Panc1 (cell line): ENCODE measurements at regions not wholly inside any gene's neighbourhood (a gene's known extent, or its start where the extent isn't known, plus 50 kb on each side); places are given as distances from the start of the nearest gene placed in this dataset.

Experiments used
- ATAC-seq: fragments of 200-7000 bp; cut with Tn5 transposase; 2 replicates; pipeline ENCODE4 v1.9.1; 2020; ENCODE audit warnings: mild to moderate bottlenecking, moderate library complexity
- BruUV-seq: library from RNA; stranded (reverse); fragments of 400-500 nt; replicated peaks from 2 replicates; lab custom pipeline; 2021; lab: Mats Ljungman, UMichigan
- CTCF ChIA-PET: fragments of 300-600 bp; sonication (Branson Sonifier 250); formaldehyde crosslinking; loops from one replicate; lab custom pipeline; 2022; ENCODE audit warnings: antibody characterized with exemption; lab: Charles Lee
- POLR2A ChIA-PET: fragments of 300-600 bp; sonication (Branson Sonifier 250); formaldehyde crosslinking; loops from one replicate; lab custom pipeline; 2022; ENCODE audit warnings: antibody characterized with exemption; lab: Charles Lee
- DNase-seq: peaks from one replicate; pipeline ENCODE4 v3.0.0-alpha.2; 2010; ENCODE audit warnings: low read depth, low spot score
- H3K27ac ChIP-seq: 2 replicates; pipeline ENCODE4 v1.5.1; 2011; ENCODE audit warnings: mild to moderate bottlenecking, low read length, inconsistent platforms
- H3K27me3 ChIP-seq: fragments of 200-500 bp; sonication (Bioruptor generic); 2 replicates; pipeline ENCODE4 v1.6.0; 2014; ENCODE audit warnings: low read length, inconsistent platforms; ENCODE audit not compliant: control insufficient read depth, insufficient read depth
- H3K36me3 ChIP-seq: fragments of 200-500 bp; sonication (Bioruptor generic); 2 replicates; pipeline ENCODE4 v1.5.1; 2014; ENCODE audit warnings: inconsistent platforms, mild to moderate bottlenecking, low read length, moderate library complexity; ENCODE audit not compliant: control insufficient read depth, insufficient read depth
- H3K4me1 ChIP-seq: 2 replicates; pipeline ENCODE4 v1.5.1; 2011; ENCODE audit warnings: inconsistent platforms, mild to moderate bottlenecking, low read length, moderate library complexity; ENCODE audit not compliant: control insufficient read depth, insufficient read depth
- H3K4me3 ChIP-seq, 2 experiments: 2 replicates each; pipeline ENCODE4 v1.5.1; 2011 to 2012; ENCODE audit warnings: low read depth in 2 of 2, low read length in 2 of 2, mild to moderate bottlenecking in 2 of 2, inconsistent platforms in 1 of 2, moderate library complexity in 1 of 2
- H3K9me3 ChIP-seq: fragments of 200-500 bp; sonication (Bioruptor generic); 2 replicates; pipeline ENCODE4 v1.5.1; 2014; ENCODE audit warnings: low read depth, mild to moderate bottlenecking, inconsistent platforms, low read length, moderate library complexity; ENCODE audit not compliant: control insufficient read depth, insufficient read depth
- POLR2AphosphoS5 ChIP-seq: IDR thresholded peaks from 2 replicates; pipeline ENCODE4 v1.6.1; 2012; ENCODE audit warnings: mild to moderate bottlenecking, low read depth, low read length, moderate library complexity
- SIN3A ChIP-seq: IDR thresholded peaks from 2 replicates; pipeline ENCODE4 v1.6.1; 2012; ENCODE audit warnings: low read depth, mild to moderate bottlenecking, low read length, moderate library complexity, borderline replicate concordance; ENCODE audit not compliant: insufficient read depth
- TCF7L2 ChIP-seq: IDR thresholded peaks from 2 replicates; pipeline ENCODE4 v1.6.1; 2011; ENCODE audit warnings: mild to moderate bottlenecking, low read depth, low read length, inconsistent platforms
- in situ Hi-C: cut with HindIII; loops from 2 replicates; pipeline ENCODE4 v1.10.0; 2016; ENCODE audit warnings: low sequenced_read_pairs, low pct_unique_long_range_greater_than_20kb
- intact Hi-C: fragments of 100-400 bp; cut with micrococcal nuclease; formaldehyde crosslinking; loops from one replicate; pipeline ENCODE4 v1.10.0; 2022; ENCODE audit not compliant: unreplicated experiment
- TF ChIP-seq, protein P1 (sequence below), 2 experiments: IDR thresholded peaks; 2 replicates each; pipeline ENCODE4 v1.6.1; 2011 to 2012; ENCODE audit warnings: low read depth in 2 of 2, control low read depth in 1 of 2, low read length in 1 of 2, mild to moderate bottlenecking in 1 of 2, moderate library complexity in 1 of 2; ENCODE audit not compliant: insufficient read depth in 1 of 2
- TF ChIP-seq, protein P2 (sequence below): fragments of 450-650 bp; IDR thresholded peaks from 2 replicates; pipeline ENCODE4 v1.5.1; 2017; ENCODE audit warnings: mild to moderate bottlenecking

- H3K27ac ChIP-seq: no peak overlapping the region
- POLR2A ChIA-PET: no interaction called here
- in situ Hi-C loops: no loop called here
- H3K36me3 ChIP-seq: no peaks in the 10 kb centered on the region
- H3K9me3 ChIP-seq: no peaks in the 10 kb centered on the region
- ATAC-seq (no peak), DNase-seq (no peak)
- H3K4me3 ChIP-seq: no peak overlapping the region
- BruUV-seq: no TSS peak
- H3K27me3 ChIP-seq: no peaks in the 10 kb centered on the region
- intact Hi-C loops: no loop called here
- H3K4me1 ChIP-seq: no peaks in the 10 kb centered on the region
- TF ChIP-seq POLR2AphosphoS5: no peak
- TF ChIP-seq TCF7L2: no peak
- TF ChIP-seq, protein P1, sequence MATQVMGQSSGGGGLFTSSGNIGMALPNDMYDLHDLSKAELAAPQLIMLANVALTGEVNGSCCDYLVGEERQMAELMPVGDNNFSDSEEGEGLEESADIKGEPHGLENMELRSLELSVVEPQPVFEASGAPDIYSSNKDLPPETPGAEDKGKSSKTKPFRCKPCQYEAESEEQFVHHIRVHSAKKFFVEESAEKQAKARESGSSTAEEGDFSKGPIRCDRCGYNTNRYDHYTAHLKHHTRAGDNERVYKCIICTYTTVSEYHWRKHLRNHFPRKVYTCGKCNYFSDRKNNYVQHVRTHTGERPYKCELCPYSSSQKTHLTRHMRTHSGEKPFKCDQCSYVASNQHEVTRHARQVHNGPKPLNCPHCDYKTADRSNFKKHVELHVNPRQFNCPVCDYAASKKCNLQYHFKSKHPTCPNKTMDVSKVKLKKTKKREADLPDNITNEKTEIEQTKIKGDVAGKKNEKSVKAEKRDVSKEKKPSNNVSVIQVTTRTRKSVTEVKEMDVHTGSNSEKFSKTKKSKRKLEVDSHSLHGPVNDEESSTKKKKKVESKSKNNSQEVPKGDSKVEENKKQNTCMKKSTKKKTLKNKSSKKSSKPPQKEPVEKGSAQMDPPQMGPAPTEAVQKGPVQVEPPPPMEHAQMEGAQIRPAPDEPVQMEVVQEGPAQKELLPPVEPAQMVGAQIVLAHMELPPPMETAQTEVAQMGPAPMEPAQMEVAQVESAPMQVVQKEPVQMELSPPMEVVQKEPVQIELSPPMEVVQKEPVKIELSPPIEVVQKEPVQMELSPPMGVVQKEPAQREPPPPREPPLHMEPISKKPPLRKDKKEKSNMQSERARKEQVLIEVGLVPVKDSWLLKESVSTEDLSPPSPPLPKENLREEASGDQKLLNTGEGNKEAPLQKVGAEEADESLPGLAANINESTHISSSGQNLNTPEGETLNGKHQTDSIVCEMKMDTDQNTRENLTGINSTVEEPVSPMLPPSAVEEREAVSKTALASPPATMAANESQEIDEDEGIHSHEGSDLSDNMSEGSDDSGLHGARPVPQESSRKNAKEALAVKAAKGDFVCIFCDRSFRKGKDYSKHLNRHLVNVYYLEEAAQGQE (IDR thresholded peaks at IDR 0.05; ENCODE audit: insufficient read depth in 1 of 2, low read depth in 2 of 2, low read length in 1 of 2): no peak
- TF ChIP-seq SIN3A: no peak
- TF ChIP-seq, protein P2, sequence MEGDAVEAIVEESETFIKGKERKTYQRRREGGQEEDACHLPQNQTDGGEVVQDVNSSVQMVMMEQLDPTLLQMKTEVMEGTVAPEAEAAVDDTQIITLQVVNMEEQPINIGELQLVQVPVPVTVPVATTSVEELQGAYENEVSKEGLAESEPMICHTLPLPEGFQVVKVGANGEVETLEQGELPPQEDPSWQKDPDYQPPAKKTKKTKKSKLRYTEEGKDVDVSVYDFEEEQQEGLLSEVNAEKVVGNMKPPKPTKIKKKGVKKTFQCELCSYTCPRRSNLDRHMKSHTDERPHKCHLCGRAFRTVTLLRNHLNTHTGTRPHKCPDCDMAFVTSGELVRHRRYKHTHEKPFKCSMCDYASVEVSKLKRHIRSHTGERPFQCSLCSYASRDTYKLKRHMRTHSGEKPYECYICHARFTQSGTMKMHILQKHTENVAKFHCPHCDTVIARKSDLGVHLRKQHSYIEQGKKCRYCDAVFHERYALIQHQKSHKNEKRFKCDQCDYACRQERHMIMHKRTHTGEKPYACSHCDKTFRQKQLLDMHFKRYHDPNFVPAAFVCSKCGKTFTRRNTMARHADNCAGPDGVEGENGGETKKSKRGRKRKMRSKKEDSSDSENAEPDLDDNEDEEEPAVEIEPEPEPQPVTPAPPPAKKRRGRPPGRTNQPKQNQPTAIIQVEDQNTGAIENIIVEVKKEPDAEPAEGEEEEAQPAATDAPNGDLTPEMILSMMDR: no peak
- CTCF ChIA-PET: no interaction called here
Observed at GRCh38 chr20:19071902-19072498, 140.4 kb upstream of the SLC24A3 start.

DNA sequence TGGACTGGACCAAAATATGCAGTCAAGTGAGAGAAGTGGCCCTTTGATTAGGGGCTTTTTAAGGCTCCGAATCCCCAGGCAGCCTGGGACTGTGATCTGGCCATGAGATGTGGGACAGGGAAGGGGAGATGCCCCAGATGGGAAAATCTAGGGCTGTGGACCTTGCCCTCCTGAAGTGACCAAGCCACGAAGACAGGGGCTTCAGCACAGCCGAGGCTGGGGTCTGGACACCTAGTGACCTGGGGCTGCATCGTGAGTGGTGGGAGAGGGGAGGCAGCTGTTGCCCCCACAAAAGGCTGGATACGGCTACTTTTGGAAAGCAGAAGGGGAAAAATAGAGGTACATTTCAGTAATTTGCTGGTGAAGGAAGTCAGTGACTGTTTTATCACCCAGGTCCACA is 139.5 kb upstream of the SLC24A3 start:
- in situ Hi-C loops: no loop called here
- Histone ChIP-seq H3K9me3 (no peaks in the 10 kb centered on the region), H3K4me1 (no peaks in the 10 kb centered on the region), H3K36me3 (no peaks in the 10 kb centered on the region), H3K4me3 (no peak overlapping the region), H3K27ac (no peak overlapping the region), H3K27me3 (no peaks in the 10 kb centered on the region)
- intact Hi-C loops: no loop called here
- DNase-seq: no peak
- TF ChIP-seq, protein P2: no peak
- TF ChIP-seq SIN3A (no peak), TCF7L2 (no peak), POLR2AphosphoS5 (no peak)
- TF ChIP-seq, protein P1 (IDR thresholded peaks at IDR 0.05; ENCODE audit: insufficient read depth in 1 of 2, low read depth in 2 of 2, low read length in 1 of 2): no peak
- no peak for ATAC-seq
- CTCF ChIA-PET: interaction anchor here (0.7 kb wide), 1 partner anchor 257 kb away, joined by 5 read pairs; no protein-coding TSS in a partner anchor
- BruUV-seq: no TSS peak
- POLR2A ChIA-PET: no interaction called here
